Stimulated activated naive CD8-positive, alpha-beta T cell treated with anti-CD3 and anti-CD28 coated beads, Interleukin-15, Interleukin-2, amounts not matched to agents 100 U/mL and 50 U/mL, for 24 hours (primary cell): ENCODE measurements at regions not wholly inside any gene's neighbourhood (a gene's known extent, or its start where the extent isn't known, plus 50 kb on each side); places are given as distances from the start of the nearest gene placed in this dataset.

Source experiments
- ATAC-seq: fragments of 150-1000 bp; cut with Tn5 transposase; one replicate; pipeline ENCODE4 v1.10.0; 2021
- DNase-seq: peaks from one replicate; pipeline ENCODE4 v3.0.0; 2021

- ATAC-seq (no peak), DNase-seq (no peak)
Measured at GRCh38 chr6:150537893-150538292, 61.8 kb upstream of the PLEKHG1 start.

GRCh38 chr6:150539111-150539510 is 60.6 kb upstream of the PLEKHG1 start:
- DNase-seq (no peak), ATAC-seq (no peak)

DNA sequence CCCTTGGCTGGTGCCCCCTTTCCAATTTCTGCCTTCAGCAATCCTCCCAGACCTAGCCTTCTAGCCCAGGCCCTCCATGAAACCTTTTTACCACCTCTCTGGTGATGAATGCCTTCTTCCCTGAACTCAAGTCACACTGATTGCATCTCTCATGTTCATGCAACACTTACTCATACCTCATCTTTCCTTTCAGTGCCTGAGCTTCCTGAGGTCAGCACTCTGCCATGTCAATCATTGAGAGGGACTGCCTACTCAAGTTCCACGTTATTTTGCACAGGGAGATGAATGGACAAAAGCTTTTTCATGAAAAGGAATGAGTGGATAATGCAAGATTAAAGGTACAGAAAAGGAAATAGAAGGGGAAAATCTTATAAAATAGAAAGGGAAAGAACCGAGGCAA is 60.1 kb upstream of the PLEKHG1 start:
- ATAC-seq (peak; percentile 42), DNase-seq (no peak)

DNA sequence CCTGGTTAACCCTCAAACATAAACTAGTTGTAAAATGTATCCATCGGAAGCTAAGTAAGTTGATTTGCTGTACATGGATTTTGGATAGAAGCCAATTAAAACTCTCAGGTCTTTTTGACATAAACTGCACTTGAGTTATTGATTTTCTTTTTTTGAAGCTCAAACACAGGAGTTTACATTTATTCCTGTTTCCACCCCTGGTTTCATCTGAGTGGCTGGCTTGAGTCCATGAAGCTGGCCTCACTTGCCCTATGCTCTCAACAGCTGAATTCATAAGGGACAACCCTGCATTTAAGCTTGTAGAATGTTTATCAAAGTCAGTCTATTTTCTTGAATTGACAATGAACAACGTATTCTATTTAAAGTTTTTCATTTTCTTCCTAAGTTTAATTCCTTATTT is 58.1 kb upstream of the PLEKHG1 start:
- no peak for ATAC-seq

DNA sequence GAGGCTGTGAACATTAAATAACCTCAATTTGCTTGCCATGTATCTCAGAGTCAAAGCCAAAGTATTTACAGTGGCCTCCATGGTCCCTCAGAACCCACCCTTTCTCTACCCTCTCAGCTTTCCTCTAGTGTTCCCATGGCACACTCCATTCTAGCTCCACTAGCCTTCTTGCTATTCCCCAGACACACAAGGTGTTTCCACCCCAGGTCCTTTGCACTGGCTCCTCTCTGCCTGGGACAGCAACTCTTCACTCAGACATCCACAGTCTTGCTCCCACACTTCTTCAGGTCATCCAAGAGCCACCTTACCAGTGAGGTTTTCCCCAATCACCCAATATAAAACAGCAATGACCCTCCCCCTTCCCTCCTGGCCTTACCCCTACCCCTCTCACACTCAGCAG is 56.5 kb upstream of the PLEKHG1 start:
- no peak for ATAC-seq
- no peak for DNase-seq

More for the DNA sequence above, 58.1 kb upstream of the PLEKHG1 start:
- DNase-seq: no peak

- DNase-seq (no peak), ATAC-seq (no peak)
Measured at GRCh38 chr6:150544793-150545192, 54.9 kb upstream of the PLEKHG1 start.

DNA sequence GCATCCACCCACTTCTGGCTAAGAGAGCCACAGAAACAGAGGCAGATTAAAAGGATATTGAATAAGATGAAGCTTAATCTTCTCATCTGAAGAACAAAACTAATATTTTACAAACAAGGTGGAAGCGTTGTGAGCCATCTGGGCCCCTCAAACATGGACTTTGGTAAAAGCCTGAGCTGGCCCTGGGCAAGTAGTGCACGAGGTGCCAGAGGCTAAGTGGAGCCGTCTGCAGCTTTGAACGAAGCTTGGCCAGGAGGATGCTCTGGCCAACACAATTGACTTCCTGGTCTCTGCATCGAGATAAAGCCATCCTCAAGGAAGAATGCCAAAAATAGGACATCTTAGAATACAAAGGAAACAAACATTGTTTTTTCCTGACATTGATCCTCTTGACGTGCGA is 53.2 kb upstream of the PLEKHG1 start:
- ATAC-seq (no peak), DNase-seq (no peak)

- ATAC-seq: no peak
Measured at GRCh38 chr6:150547502-150548222, 52.0 kb upstream of the PLEKHG1 start.

DNA sequence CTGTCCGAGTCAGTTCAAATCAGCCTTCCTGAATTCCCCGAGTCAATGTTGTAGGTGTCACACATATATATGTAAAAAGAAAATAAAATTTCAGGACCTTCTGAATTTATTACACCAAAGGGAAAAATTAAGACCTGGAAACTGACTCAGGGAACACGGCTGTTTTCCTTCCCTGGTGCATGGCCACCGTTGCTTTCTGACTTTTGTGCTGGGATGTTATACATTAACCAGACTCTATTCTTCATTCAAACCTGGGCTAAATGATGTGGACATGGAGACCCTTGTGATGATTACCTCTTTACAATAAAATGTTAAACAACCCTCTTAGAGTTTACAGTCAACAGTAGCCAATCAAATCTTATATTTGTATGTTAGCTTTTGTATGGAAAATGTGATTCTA is 51.4 kb upstream of the PLEKHG1 start:
- DNase-seq: no peak
- no peak for ATAC-seq

More at GRCh38 chr6:150547502-150548222, 52.0 kb upstream of the PLEKHG1 start:
- DNase-seq: no peak

DNA sequence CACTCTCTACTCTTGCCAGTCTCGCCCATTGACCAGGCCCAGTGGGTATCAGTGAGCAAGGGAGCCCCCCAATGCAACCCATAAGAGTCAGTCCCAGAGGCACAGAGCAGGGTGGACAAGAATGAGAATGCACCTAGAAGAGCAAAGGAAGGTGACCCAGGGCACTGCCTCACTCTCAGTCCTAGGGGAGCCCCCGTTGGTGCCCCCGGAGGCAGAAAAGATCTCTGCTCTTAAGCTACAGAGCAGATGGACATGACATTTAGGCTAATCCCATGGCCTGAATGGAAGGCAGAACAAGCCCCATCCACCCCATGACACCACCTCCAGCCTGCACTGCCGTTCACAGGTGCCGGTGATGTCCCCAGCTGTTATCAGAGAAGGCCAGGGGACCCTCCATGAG is 50.7 kb upstream of the PLEKHG1 start:
- no peak for ATAC-seq

GRCh38 chr6:150549674-150550101 is 50.0 kb upstream of the PLEKHG1 start:
- DNase-seq: no peak
- no peak for ATAC-seq

More for the DNA sequence above, 50.7 kb upstream of the PLEKHG1 start:
- no peak for DNase-seq
